ENCODE measurements at regions not wholly inside any gene's neighbourhood (a gene's known extent, or its start where the extent isn't known, plus 50 kb on each side); places are given as distances from the start of the nearest gene placed in this dataset.
"Not testable (repeated sequence)": the region's sequence is repeated elsewhere in the genome, so short reads cannot be mapped to it uniquely, and the experiment has no call there.

DNA sequence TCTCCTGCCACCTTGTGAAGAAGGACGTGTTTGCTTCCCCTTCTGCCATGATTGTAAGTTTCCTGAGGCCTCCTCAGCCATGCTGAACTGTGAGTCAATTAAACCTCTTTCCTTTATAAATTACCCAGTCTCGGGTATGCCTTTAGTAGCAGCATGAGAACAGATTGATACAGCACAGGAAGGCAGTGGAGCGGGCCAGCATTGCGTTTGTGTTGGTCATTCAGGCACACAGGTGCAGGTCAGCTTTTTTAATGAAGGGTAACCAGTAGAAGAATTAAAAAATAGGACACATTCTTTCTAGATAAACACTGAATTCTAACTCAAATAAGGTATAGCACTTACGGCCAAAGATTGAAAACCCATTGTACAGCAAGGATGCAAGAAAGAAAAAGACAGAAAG lies 432.6 kb downstream of the BRD1 start:
- TF ChIP-seq, protein P1, sequence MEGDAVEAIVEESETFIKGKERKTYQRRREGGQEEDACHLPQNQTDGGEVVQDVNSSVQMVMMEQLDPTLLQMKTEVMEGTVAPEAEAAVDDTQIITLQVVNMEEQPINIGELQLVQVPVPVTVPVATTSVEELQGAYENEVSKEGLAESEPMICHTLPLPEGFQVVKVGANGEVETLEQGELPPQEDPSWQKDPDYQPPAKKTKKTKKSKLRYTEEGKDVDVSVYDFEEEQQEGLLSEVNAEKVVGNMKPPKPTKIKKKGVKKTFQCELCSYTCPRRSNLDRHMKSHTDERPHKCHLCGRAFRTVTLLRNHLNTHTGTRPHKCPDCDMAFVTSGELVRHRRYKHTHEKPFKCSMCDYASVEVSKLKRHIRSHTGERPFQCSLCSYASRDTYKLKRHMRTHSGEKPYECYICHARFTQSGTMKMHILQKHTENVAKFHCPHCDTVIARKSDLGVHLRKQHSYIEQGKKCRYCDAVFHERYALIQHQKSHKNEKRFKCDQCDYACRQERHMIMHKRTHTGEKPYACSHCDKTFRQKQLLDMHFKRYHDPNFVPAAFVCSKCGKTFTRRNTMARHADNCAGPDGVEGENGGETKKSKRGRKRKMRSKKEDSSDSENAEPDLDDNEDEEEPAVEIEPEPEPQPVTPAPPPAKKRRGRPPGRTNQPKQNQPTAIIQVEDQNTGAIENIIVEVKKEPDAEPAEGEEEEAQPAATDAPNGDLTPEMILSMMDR (conservative IDR thresholded peaks at IDR 0.05; ENCODE audit: low read depth in 2 of 2), result not testable (repeated sequence)
- not testable (repeated sequence) for TF ChIP-seq POLR2AphosphoS5 (IDR thresholded peaks at IDR 0.05; ENCODE audit: low read depth); JUNB (IDR thresholded peaks at IDR 0.05; ENCODE audit: unreplicated experiment); EZH2phosphoT487 (IDR thresholded peaks at IDR 0.05; ENCODE audit: unreplicated experiment); EZH2 (IDR thresholded peaks at IDR 0.05; ENCODE audit: low read depth, unreplicated experiment); CREB1 (CRISPR knock-in tag; IDR thresholded peaks at IDR 0.05; ENCODE audit: low read depth); ZNF331 (CRISPR knock-in tag; IDR thresholded peaks at IDR 0.05; ENCODE audit: low read depth); STAT1 (IDR thresholded peaks at IDR 0.05; ENCODE audit: unreplicated experiment); ZNF114 (CRISPR knock-in tag; IDR thresholded peaks at IDR 0.05); NANOG (IDR thresholded peaks at IDR 0.05; ENCODE audit: borderline replicate concordance)
- TF ChIP-seq, protein P2, sequence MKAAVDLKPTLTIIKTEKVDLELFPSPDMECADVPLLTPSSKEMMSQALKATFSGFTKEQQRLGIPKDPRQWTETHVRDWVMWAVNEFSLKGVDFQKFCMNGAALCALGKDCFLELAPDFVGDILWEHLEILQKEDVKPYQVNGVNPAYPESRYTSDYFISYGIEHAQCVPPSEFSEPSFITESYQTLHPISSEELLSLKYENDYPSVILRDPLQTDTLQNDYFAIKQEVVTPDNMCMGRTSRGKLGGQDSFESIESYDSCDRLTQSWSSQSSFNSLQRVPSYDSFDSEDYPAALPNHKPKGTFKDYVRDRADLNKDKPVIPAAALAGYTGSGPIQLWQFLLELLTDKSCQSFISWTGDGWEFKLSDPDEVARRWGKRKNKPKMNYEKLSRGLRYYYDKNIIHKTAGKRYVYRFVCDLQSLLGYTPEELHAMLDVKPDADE (IDR thresholded peaks at IDR 0.05), result not testable (repeated sequence)
- TF ChIP-seq, protein P3, sequence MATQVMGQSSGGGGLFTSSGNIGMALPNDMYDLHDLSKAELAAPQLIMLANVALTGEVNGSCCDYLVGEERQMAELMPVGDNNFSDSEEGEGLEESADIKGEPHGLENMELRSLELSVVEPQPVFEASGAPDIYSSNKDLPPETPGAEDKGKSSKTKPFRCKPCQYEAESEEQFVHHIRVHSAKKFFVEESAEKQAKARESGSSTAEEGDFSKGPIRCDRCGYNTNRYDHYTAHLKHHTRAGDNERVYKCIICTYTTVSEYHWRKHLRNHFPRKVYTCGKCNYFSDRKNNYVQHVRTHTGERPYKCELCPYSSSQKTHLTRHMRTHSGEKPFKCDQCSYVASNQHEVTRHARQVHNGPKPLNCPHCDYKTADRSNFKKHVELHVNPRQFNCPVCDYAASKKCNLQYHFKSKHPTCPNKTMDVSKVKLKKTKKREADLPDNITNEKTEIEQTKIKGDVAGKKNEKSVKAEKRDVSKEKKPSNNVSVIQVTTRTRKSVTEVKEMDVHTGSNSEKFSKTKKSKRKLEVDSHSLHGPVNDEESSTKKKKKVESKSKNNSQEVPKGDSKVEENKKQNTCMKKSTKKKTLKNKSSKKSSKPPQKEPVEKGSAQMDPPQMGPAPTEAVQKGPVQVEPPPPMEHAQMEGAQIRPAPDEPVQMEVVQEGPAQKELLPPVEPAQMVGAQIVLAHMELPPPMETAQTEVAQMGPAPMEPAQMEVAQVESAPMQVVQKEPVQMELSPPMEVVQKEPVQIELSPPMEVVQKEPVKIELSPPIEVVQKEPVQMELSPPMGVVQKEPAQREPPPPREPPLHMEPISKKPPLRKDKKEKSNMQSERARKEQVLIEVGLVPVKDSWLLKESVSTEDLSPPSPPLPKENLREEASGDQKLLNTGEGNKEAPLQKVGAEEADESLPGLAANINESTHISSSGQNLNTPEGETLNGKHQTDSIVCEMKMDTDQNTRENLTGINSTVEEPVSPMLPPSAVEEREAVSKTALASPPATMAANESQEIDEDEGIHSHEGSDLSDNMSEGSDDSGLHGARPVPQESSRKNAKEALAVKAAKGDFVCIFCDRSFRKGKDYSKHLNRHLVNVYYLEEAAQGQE (IDR thresholded peaks at IDR 0.05; ENCODE audit: unreplicated experiment), result not testable (repeated sequence)

Data from GM23338 (cell line).